SK-N-SH treated with all-trans-retinoic acid at 6 μM for 48 hours (cell line): ENCODE measurements at regions not wholly inside any gene's neighbourhood (a gene's known extent, or its start where the extent isn't known, plus 50 kb on each side); places are given as distances from the start of the nearest gene placed in this dataset.

Experiments
- ESRRG ChIP-seq: fragments of 250-450 bp; sonication (Bioruptor Pico); IDR thresholded peaks from 2 replicates; pipeline ENCODE4 v1.6.1; 2021; ENCODE audit warnings: mild to moderate bottlenecking
- GLIS3 ChIP-seq: fragments of 250-450 bp; sonication (Bioruptor Pico); IDR thresholded peaks from 2 replicates; pipeline ENCODE4 v1.5.0; 2020; ENCODE audit warnings: mild to moderate bottlenecking, moderate library complexity
- ISL1 ChIP-seq: fragments of 250-450 bp; sonication (Bioruptor Pico); IDR thresholded peaks from 2 replicates; pipeline ENCODE4 v2.1.2; 2022; ENCODE audit warnings: mild to moderate bottlenecking, moderate library complexity
- PPARA ChIP-seq: fragments of 250-450 bp; sonication (Bioruptor Pico); IDR thresholded peaks from 2 replicates; pipeline ENCODE4 v1.5.0; 2020; ENCODE audit warnings: mild to moderate bottlenecking, borderline replicate concordance
- RARB ChIP-seq: fragments of 250-450 bp; sonication (Bioruptor Pico); IDR thresholded peaks from 2 replicates; pipeline ENCODE4 v1.8.0; 2021; ENCODE audit warnings: mild to moderate bottlenecking, moderate library complexity
- SNAI2 ChIP-seq: fragments of 250-450 bp; sonication (Bioruptor Pico); IDR thresholded peaks from 2 replicates; pipeline ENCODE4 v1.5.0; 2020; ENCODE audit warnings: mild to moderate bottlenecking, moderate library complexity
- ZFP30 ChIP-seq: fragments of 450-650 bp; formaldehyde crosslinking; IDR thresholded peaks from 2 replicates; pipeline ENCODE4 v1.5.0; 2022; ENCODE audit warnings: mild to moderate bottlenecking, moderate library complexity
- TF ChIP-seq, protein P1 (sequence below): fragments of 250-450 bp; sonication (Bioruptor Pico); IDR thresholded peaks from 2 replicates; pipeline ENCODE4 v1.8.0; 2020; ENCODE audit warnings: mild to moderate bottlenecking, moderate library complexity, borderline replicate concordance

- no peak for TF ChIP-seq ISL1 (CRISPR knock-in tag)
- TF ChIP-seq ZFP30 (CRISPR knock-in tag) = no peak
- TF ChIP-seq ESRRG (CRISPR knock-in tag) = no peak
- TF ChIP-seq, protein P1, sequence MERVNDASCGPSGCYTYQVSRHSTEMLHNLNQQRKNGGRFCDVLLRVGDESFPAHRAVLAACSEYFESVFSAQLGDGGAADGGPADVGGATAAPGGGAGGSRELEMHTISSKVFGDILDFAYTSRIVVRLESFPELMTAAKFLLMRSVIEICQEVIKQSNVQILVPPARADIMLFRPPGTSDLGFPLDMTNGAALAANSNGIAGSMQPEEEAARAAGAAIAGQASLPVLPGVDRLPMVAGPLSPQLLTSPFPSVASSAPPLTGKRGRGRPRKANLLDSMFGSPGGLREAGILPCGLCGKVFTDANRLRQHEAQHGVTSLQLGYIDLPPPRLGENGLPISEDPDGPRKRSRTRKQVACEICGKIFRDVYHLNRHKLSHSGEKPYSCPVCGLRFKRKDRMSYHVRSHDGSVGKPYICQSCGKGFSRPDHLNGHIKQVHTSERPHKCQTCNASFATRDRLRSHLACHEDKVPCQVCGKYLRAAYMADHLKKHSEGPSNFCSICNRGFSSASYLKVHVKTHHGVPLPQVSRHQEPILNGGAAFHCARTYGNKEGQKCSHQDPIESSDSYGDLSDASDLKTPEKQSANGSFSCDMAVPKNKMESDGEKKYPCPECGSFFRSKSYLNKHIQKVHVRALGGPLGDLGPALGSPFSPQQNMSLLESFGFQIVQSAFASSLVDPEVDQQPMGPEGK (CRISPR knock-in tag) = no peak
- no peak for TF ChIP-seq RARB (CRISPR knock-in tag)
- no peak for TF ChIP-seq GLIS3 (CRISPR knock-in tag)
- TF ChIP-seq PPARA (CRISPR knock-in tag) = no peak
- no peak for TF ChIP-seq SNAI2 (CRISPR knock-in tag)
These were observed 354.1 kb downstream of the GRIA2 start for GRCh38 chr4:157574606-157575005.
